CD4-positive, alpha-beta T cell (primary cell): ENCODE measurements at regions not wholly inside any gene's neighbourhood (a gene's known extent, or its start where the extent isn't known, plus 50 kb on each side); places are given as distances from the start of the nearest gene placed in this dataset.
"Not testable (repeated sequence)": the region's sequence is repeated elsewhere in the genome, so short reads cannot be mapped to it uniquely, and the experiment has no call there.

ENCODE experiments used
- ATAC-seq: fragments of 200-7000 bp; cut with Tn5 transposase; one replicate; pipeline ENCODE4 v1.10.0; 2022; ENCODE audit warnings: mild to moderate bottlenecking; ENCODE audit not compliant: poor library complexity
- CTCF ChIA-PET: fragments of 350-600 bp; sonication (Branson Sonifier 250); formaldehyde crosslinking; loops from one replicate; lab custom pipeline; 2021; ENCODE audit warnings: antibody characterized with exemption, inconsistent platforms; lab: Charles Lee
- POLR2A ChIA-PET: fragments of 350-600 bp; sonication (Branson Sonifier 250); formaldehyde crosslinking; loops from one replicate; lab custom pipeline; 2021; ENCODE audit warnings: antibody characterized with exemption, inconsistent platforms; lab: Charles Lee
- DNase-seq, 14 experiments: peaks; one replicate each; pipeline ENCODE4 v3.0.0-alpha.2; 2013 to 2020; ENCODE audit warnings: mixed read lengths in 2 of 14
- H3K27ac ChIP-seq, 2 donors: one replicate each; pipeline versions ENCODE4 v1.5.1 to v1.7.0; 2013; ENCODE audit warnings: low read length in 2 of 2, low read depth in 1 of 2, mild to moderate bottlenecking in 1 of 2
- H3K27me3 ChIP-seq, 2 experiments: 1 replicate in 1 of 2; 2 replicates in 1 of 2; pipeline versions ENCODE4 v1.6.1 to v1.7.0; 2013; ENCODE audit warnings: low read length in 2 of 2, control low read depth in 1 of 2, mild to moderate bottlenecking in 1 of 2, moderate library complexity in 1 of 2; ENCODE audit not compliant: insufficient read depth in 2 of 2, control insufficient read depth in 1 of 2
- H3K36me3 ChIP-seq: one replicate; pipeline ENCODE4 v1.6.1; 2013; ENCODE audit warnings: low read length, control low read depth; ENCODE audit not compliant: insufficient read depth
- H3K4me1 ChIP-seq: one replicate; pipeline ENCODE4 v1.6.1; 2013; ENCODE audit warnings: low read length, control low read depth; ENCODE audit not compliant: insufficient read depth
- H3K4me3 ChIP-seq: one replicate; pipeline ENCODE4 v1.5.1; 2013; ENCODE audit warnings: mild to moderate bottlenecking, low read length, moderate library complexity
- H3K9me3 ChIP-seq, 2 experiments: 1 replicate in 1 of 2; 2 replicates in 1 of 2; pipeline versions ENCODE4 v1.6.1 to v1.7.0; 2013; ENCODE audit warnings: low read length in 2 of 2, mild to moderate bottlenecking in 2 of 2, control low read depth in 1 of 2, moderate library complexity in 1 of 2; ENCODE audit not compliant: control insufficient read depth in 1 of 2, insufficient read depth in 1 of 2
- H3K27ac Mint-ChIP-seq: one replicate; pipeline ENCODE4 v1.8.0; 2020; ENCODE audit warnings: mixed read lengths
- H3K27me3 Mint-ChIP-seq: one replicate; pipeline ENCODE4 v1.8.0; 2021; ENCODE audit warnings: mixed read lengths
- H3K36me3 Mint-ChIP-seq: one replicate; pipeline ENCODE4 v1.8.0; 2021; ENCODE audit warnings: low read depth, mixed read lengths
- H3K4me1 Mint-ChIP-seq: one replicate; pipeline ENCODE4 v1.8.0; 2021; ENCODE audit warnings: low read depth, mixed read lengths
- H3K4me3 Mint-ChIP-seq: one replicate; pipeline ENCODE4 v1.8.0; 2020; ENCODE audit warnings: mild to moderate bottlenecking, mixed read lengths
- H3K9me3 Mint-ChIP-seq: one replicate; pipeline ENCODE4 v1.8.0; 2020; ENCODE audit warnings: mixed read lengths
- intact Hi-C, 2 experiments: fragments of 100-400 bp; cut with DNase I in 1 of 2; cut with micrococcal nuclease in 1 of 2; formaldehyde crosslinking; loops; one replicate each; pipeline versions ENCODE4 v1.15.1 to v1.9.0; 2023 to 2025; cut with DNase I, micrococcal nuclease
- TF ChIP-seq, protein P1 (sequence below): fragments of 200-600 bp; IDR thresholded peaks from one replicate; pipeline ENCODE4 v1.8.0; 2022; ENCODE audit warnings: antibody characterized with exemption, mild to moderate bottlenecking

- Histone ChIP-seq H3K27ac (no peak overlapping the region), H3K9me3 (peaks cover 0 to 6% of the 10 kb centered on the region in 2 experiments), H3K4me3 (no peak overlapping the region), H3K4me1 (no peaks in the 10 kb centered on the region), H3K36me3 (no peaks in the 10 kb centered on the region), H3K27me3 (peaks cover 2 to 3% of the 10 kb centered on the region in 2 experiments)
- peaks cover 27% of the 10 kb centered on the region for H3K27me3 Mint-ChIP-seq
- H3K36me3 Mint-ChIP-seq: no peaks in the 10 kb centered on the region
- CTCF ChIA-PET: no interaction called here
- H3K4me3 Mint-ChIP-seq: no peak overlapping the region
- no peak overlapping the region for H3K27ac Mint-ChIP-seq
- no peak for ATAC-seq
- no peaks in the 10 kb centered on the region for H3K4me1 Mint-ChIP-seq
- TF ChIP-seq, protein P1, sequence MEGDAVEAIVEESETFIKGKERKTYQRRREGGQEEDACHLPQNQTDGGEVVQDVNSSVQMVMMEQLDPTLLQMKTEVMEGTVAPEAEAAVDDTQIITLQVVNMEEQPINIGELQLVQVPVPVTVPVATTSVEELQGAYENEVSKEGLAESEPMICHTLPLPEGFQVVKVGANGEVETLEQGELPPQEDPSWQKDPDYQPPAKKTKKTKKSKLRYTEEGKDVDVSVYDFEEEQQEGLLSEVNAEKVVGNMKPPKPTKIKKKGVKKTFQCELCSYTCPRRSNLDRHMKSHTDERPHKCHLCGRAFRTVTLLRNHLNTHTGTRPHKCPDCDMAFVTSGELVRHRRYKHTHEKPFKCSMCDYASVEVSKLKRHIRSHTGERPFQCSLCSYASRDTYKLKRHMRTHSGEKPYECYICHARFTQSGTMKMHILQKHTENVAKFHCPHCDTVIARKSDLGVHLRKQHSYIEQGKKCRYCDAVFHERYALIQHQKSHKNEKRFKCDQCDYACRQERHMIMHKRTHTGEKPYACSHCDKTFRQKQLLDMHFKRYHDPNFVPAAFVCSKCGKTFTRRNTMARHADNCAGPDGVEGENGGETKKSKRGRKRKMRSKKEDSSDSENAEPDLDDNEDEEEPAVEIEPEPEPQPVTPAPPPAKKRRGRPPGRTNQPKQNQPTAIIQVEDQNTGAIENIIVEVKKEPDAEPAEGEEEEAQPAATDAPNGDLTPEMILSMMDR: no peak
- DNase-seq: no peak
- no peaks in the 10 kb centered on the region for H3K9me3 Mint-ChIP-seq
- POLR2A ChIA-PET: no interaction called here
- intact Hi-C loops: no loop called here
These were observed 58.6 kb upstream of the ARHGAP29 start for GRCh38 chr1:94296018-94296417.

- H3K9me3 ChIP-seq, H3K9me3 Mint-ChIP-seq, intact Hi-C loops, POLR2A ChIA-PET, DNase-seq, H3K4me3 Mint-ChIP-seq, H3K36me3 ChIP-seq, H3K27ac ChIP-seq, H3K4me1 ChIP-seq, ATAC-seq, H3K27me3 ChIP-seq, H3K4me3 ChIP-seq, H3K27ac Mint-ChIP-seq, H3K36me3 Mint-ChIP-seq, CTCF ChIA-PET, H3K4me1 Mint-ChIP-seq: not testable (repeated sequence)
- peaks cover 44% of the 10 kb centered on the region for H3K27me3 Mint-ChIP-seq
These were observed 55.6 kb upstream of the ARHGAP29 start for GRCh38 chr1:94292978-94293377.

DNA sequence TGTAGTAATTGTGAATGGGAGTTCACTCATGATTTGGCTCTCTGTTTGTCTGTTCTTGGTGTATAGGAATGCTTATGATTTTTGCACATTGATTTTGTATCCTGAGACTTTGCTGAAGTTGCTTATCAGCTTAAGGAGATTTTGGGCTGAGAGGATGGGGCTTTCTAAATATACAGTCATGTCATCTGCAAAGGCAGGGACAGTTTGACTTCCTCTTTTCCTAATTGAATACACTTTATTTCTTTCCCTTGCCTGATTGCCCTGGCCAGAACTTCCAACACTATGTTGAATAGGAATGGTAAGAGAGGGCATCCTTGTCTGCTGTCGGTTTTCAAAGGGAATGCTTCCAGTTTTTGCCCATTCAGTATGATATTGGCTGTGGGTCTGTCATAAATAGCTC, 51.9 kb upstream of the ARHGAP29 start:
- DNase-seq, H3K27me3 ChIP-seq, H3K4me1 ChIP-seq, POLR2A ChIA-PET, H3K36me3 ChIP-seq, H3K4me3 Mint-ChIP-seq, H3K4me3 ChIP-seq, H3K9me3 Mint-ChIP-seq, intact Hi-C loops, H3K27ac ChIP-seq, CTCF ChIA-PET, ATAC-seq, H3K27ac Mint-ChIP-seq, H3K9me3 ChIP-seq, H3K4me1 Mint-ChIP-seq, H3K36me3 Mint-ChIP-seq: not testable (repeated sequence)
- H3K27me3 Mint-ChIP-seq: peaks cover 59% of the 10 kb centered on the region
